ENCODE measurements at regions not wholly inside any gene's neighbourhood (a gene's known extent, or its start where the extent isn't known, plus 50 kb on each side); places are given as distances from the start of the nearest gene placed in this dataset.

- no peak for DNase-seq
- no peaks in the 10 kb centered on the region for H3K9me3 ChIP-seq
- TF ChIP-seq CTCF (IDR thresholded peaks at IDR 0.05) (no peak), POLR2A (IDR thresholded peaks at IDR 0.05) (no peak)
- H3K4me3 ChIP-seq = no peak overlapping the region
- no peaks in the 10 kb centered on the region for H3K4me1 ChIP-seq
- intact Hi-C loops (cut with DNase I; ENCODE audit: low total_unique reads) = no loop called here
- no peak overlapping the region for H3K27ac ChIP-seq
- H3K27me3 ChIP-seq = no peaks in the 10 kb centered on the region
- H3K36me3 ChIP-seq = no peaks in the 10 kb centered on the region
Measured at GRCh38 chr16:59566446-59566845, 832.3 kb upstream of the GOT2 start.

GRCh38 chr16:59558679-59559078 lies 824.6 kb upstream of the GOT2 start:
- Histone ChIP-seq H3K27me3 (no peaks in the 10 kb centered on the region), H3K4me1 (no peaks in the 10 kb centered on the region), H3K36me3 (no peaks in the 10 kb centered on the region), H3K9me3 (no peaks in the 10 kb centered on the region), H3K4me3 (no peak overlapping the region), H3K27ac (no peak overlapping the region)
- no peak for TF ChIP-seq POLR2A (IDR thresholded peaks at IDR 0.05)
- intact Hi-C loops (cut with DNase I; ENCODE audit: low total_unique reads) = no loop called here
- DNase-seq = no peak

DNA sequence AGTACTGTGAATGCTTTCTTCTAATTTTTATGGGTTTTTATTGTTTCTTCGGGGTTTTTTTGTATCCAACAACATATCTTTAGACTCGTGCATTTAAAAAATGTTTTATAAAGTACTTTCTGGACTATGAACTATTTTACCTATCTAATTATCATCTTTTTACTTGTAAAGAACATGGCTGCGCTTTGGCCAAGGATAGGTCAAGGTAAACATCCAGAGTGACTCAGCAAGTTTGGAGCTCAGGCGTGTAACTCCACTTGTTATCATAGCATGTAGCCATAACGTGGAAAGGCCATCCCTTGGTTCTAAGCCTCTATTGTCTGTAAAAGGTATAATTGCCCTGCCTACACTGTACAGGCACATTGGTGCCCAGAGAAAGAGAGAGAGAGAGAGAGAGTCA lies 818.0 kb upstream of the GOT2 start:
- Histone ChIP-seq H3K36me3 (no peaks in the 10 kb centered on the region), H3K27ac (no peak overlapping the region), H3K4me3 (no peak overlapping the region), H3K27me3 (no peaks in the 10 kb centered on the region), H3K9me3 (no peaks in the 10 kb centered on the region), H3K4me1 (no peaks in the 10 kb centered on the region)
- intact Hi-C loops (cut with DNase I; ENCODE audit: low total_unique reads) = no loop called here
- TF ChIP-seq POLR2A (IDR thresholded peaks at IDR 0.05) (no peak), CTCF (IDR thresholded peaks at IDR 0.05) (no peak)
- DNase-seq = no peak

DNA sequence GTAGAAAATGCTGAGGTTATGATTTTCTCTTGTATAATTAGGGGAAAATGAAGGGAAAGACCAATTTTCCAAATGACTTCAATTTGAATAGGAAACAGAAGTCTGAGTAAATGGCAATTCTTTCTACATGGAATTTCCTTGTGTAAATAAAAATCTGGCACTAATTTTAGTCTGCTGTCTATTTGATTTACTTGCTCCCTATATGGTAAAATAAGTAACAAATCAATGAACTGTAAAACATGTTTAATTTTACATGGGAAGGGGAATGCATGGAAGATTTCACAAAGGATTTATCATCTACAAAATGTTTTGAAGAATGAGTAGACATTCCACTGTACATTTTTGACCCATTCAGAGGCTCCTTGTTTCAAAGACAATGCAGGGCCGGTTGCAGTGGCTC lies 811.6 kb upstream of the GOT2 start:
- intact Hi-C loops (cut with DNase I; ENCODE audit: low total_unique reads) = no loop called here
- no peak overlapping the region for H3K27ac ChIP-seq
- H3K9me3 ChIP-seq = no peaks in the 10 kb centered on the region
- no peaks in the 10 kb centered on the region for H3K27me3 ChIP-seq
- no peaks in the 10 kb centered on the region for H3K36me3 ChIP-seq
- no peaks in the 10 kb centered on the region for H3K4me1 ChIP-seq
- H3K4me3 ChIP-seq = no peak overlapping the region
- DNase-seq = no peak
- TF ChIP-seq CTCF (IDR thresholded peaks at IDR 0.05) (no peak), POLR2A (IDR thresholded peaks at IDR 0.05) (no peak)

GRCh38 chr16:59543641-59544040 lies 809.5 kb upstream of the GOT2 start:
- H3K27me3 ChIP-seq = no peaks in the 10 kb centered on the region
- H3K9me3 ChIP-seq = no peaks in the 10 kb centered on the region
- H3K27ac ChIP-seq = no peak overlapping the region
- intact Hi-C loops (cut with DNase I; ENCODE audit: low total_unique reads) = no loop called here
- H3K4me1 ChIP-seq = no peaks in the 10 kb centered on the region
- no peak for TF ChIP-seq CTCF (IDR thresholded peaks at IDR 0.05)
- TF ChIP-seq POLR2A (IDR thresholded peaks at IDR 0.05) = no peak
- no peaks in the 10 kb centered on the region for H3K36me3 ChIP-seq
- no peak overlapping the region for H3K4me3 ChIP-seq
- DNase-seq = no peak

GRCh38 chr16:59540621-59541020 lies 806.5 kb upstream of the GOT2 start:
- Histone ChIP-seq H3K36me3 (no peaks in the 10 kb centered on the region), H3K4me1 (no peaks in the 10 kb centered on the region), H3K27me3 (no peaks in the 10 kb centered on the region), H3K4me3 (no peak overlapping the region), H3K27ac (no peak overlapping the region), H3K9me3 (no peaks in the 10 kb centered on the region)
- DNase-seq = no peak
- intact Hi-C loops (cut with DNase I; ENCODE audit: low total_unique reads) = no loop called here
- TF ChIP-seq POLR2A (IDR thresholded peaks at IDR 0.05) = no peak
- no peak for TF ChIP-seq CTCF (IDR thresholded peaks at IDR 0.05)

Data from uterus (tissue), 3 donors.